HCT116 (cell line): ENCODE measurements at regions not wholly inside any gene's neighbourhood (a gene's known extent, or its start where the extent isn't known, plus 50 kb on each side); places are given as distances from the start of the nearest gene placed in this dataset.

ENCODE experiments used
- ATAC-seq: fragments of 200-7000 bp; cut with Tn5 transposase; 2 replicates; pipeline ENCODE4 v1.9.1; 2020; ENCODE audit warnings: mild to moderate bottlenecking, moderate library complexity
- BruUV-seq: library from RNA; stranded (reverse); fragments of 400-500 nt; replicated peaks from 2 replicates; lab custom pipeline; 2021; lab: Mats Ljungman, UMichigan
- CTCF ChIA-PET: fragments of 300-600 bp; sonication (Branson Sonifier 250); formaldehyde crosslinking; loops from one replicate; lab custom pipeline; 2021; ENCODE audit warnings: antibody characterized with exemption; lab: Charles Lee
- POLR2A ChIA-PET: fragments of 300-600, 350-600 bp; sonication (Branson Sonifier 250); formaldehyde crosslinking; loops from one replicate; lab custom pipeline; 2021; ENCODE audit warnings: antibody characterized with exemption; lab: Charles Lee
- RAD21 ChIA-PET, 2 experiments: fragments of 300-600 bp; sonication (Branson Sonifier 250); formaldehyde crosslinking; loops; one replicate each; lab custom pipeline; 2023; ENCODE audit warnings: low total read pairs in 2 of 2; ENCODE audit not compliant: uncharacterized antibody in 2 of 2, unreplicated experiment in 2 of 2, low non-redundant PET in 1 of 2; lab: Charles Lee
- DNase-seq: peaks from one replicate; pipeline ENCODE4 v3.0.0-alpha.2; 2010; ENCODE audit warnings: low read depth, low spot score
- H2AFZ ChIP-seq: fragments of 200-600 bp; shearing (Covaris generic), sonication (generic); 2 replicates; pipeline ENCODE4 v1.6.1; 2017; ENCODE audit warnings: low read depth, mixed run types, mixed read lengths, antibody characterized with exemption, low read length; ENCODE audit not compliant: poor library complexity, severe bottlenecking
- H3K27ac ChIP-seq: 2 replicates; pipeline ENCODE4 v1.5.1; 2012; ENCODE audit warnings: low read depth, low read length
- H3K27me3 ChIP-seq: fragments of 200-600 bp; sonication (generic); 2 replicates; pipeline ENCODE4 v1.6.1; 2016; ENCODE audit warnings: mixed run types, low read length, mixed read lengths; ENCODE audit not compliant: insufficient read depth
- H3K36me3 ChIP-seq, 2 experiments: fragments of 200-500 bp in 1 of 2; fragments of 200-600 bp in 1 of 2; sonication (Bioruptor generic) in 1 of 2; sonication (generic) in 1 of 2; 2 replicates each; pipeline versions ENCODE4 v1.5.1 to v1.6.1; 2014 to 2016; ENCODE audit warnings: low read length in 2 of 2, inconsistent platforms in 1 of 2, mixed read lengths in 1 of 2, mixed run types in 1 of 2; ENCODE audit not compliant: insufficient read depth in 2 of 2, control insufficient read depth in 1 of 2
- H3K4me1 ChIP-seq, 2 experiments: fragments of 200-600 bp in 1 of 2; sonication (generic) in 1 of 2; 2 replicates each; pipeline versions ENCODE4 v1.5.1 to v1.6.1; 2012 to 2017; ENCODE audit warnings: low read length in 2 of 2, inconsistent platforms in 1 of 2, mild to moderate bottlenecking in 1 of 2, mixed read lengths in 1 of 2, mixed run types in 1 of 2, moderate library complexity in 1 of 2; ENCODE audit not compliant: insufficient read depth in 2 of 2, control insufficient read depth in 1 of 2
- H3K4me2 ChIP-seq: fragments of 200-600 bp; sonication (generic); 2 replicates; pipeline ENCODE4 v1.6.1; 2017; ENCODE audit warnings: mixed run types, low read length, mixed read lengths
- H3K4me3 ChIP-seq, 2 experiments: fragments of 200-600 bp in 1 of 2; sonication (generic) in 1 of 2; replicated peaks in 1 of 2; 2 replicates each; pipeline ENCODE4 v1.5.1; 2011 to 2016; ENCODE audit warnings: low read length in 2 of 2, control low read depth in 1 of 2, low read depth in 1 of 2, mild to moderate bottlenecking in 1 of 2, mixed read lengths in 1 of 2, mixed run types in 1 of 2
- H3K79me2 ChIP-seq: fragments of 200-600 bp; sonication (generic); 2 replicates; pipeline ENCODE4 v1.6.1; 2017; ENCODE audit warnings: mild to moderate bottlenecking, mixed run types, low read length, moderate library complexity, mixed read lengths; ENCODE audit not compliant: insufficient read depth
- H3K9ac ChIP-seq: fragments of 200-600 bp; sonication (generic); 2 replicates; pipeline ENCODE4 v1.6.1; 2016; ENCODE audit warnings: low read length, mixed read lengths
- H3K9me2 ChIP-seq: fragments of 200-600 bp; sonication (generic), shearing (Covaris generic); 2 replicates; pipeline ENCODE4 v1.6.1; 2017; ENCODE audit warnings: mixed run types, mild to moderate bottlenecking, moderate library complexity; ENCODE audit not compliant: insufficient read depth
- H3K9me3 ChIP-seq, 2 experiments: fragments of 200-500 bp in 1 of 2; fragments of 200-600 bp in 1 of 2; sonication (Bioruptor generic) in 1 of 2; sonication (generic) in 1 of 2; 2 replicates each; pipeline ENCODE4 v1.6.1; 2014 to 2017; ENCODE audit warnings: low read length in 2 of 2, mixed read lengths in 2 of 2, inconsistent platforms in 1 of 2, low read depth in 1 of 2, mild to moderate bottlenecking in 1 of 2, mixed run types in 1 of 2, moderate library complexity in 1 of 2; ENCODE audit not compliant: control insufficient read depth in 1 of 2, insufficient read depth in 1 of 2
- H4K20me1 ChIP-seq: fragments of 200-600 bp; sonication (generic), shearing (Covaris generic); 2 replicates; pipeline ENCODE4 v1.6.1; 2017; ENCODE audit warnings: mixed run types, mild to moderate bottlenecking, moderate library complexity; ENCODE audit not compliant: insufficient read depth
- CBX3 ChIP-seq: IDR thresholded peaks from 2 replicates; pipeline ENCODE4 v1.6.1; 2012; ENCODE audit warnings: low read depth
- EGR1 ChIP-seq: IDR thresholded peaks from 2 replicates; pipeline ENCODE4 v1.6.1; 2012; ENCODE audit warnings: low read depth
- EZH2 ChIP-seq: fragments of 200-600 bp; sonication (generic); IDR thresholded peaks from 2 replicates; pipeline ENCODE4 v1.6.1; 2017; ENCODE audit warnings: antibody characterized with exemption, mixed run types
- EZH2phosphoT487 ChIP-seq: fragments of 200-600 bp; IDR thresholded peaks from 2 replicates; pipeline ENCODE4 v1.6.1; 2018; ENCODE audit warnings: antibody characterized with exemption, borderline replicate concordance
- JUND ChIP-seq: IDR thresholded peaks from 2 replicates; pipeline ENCODE4 v1.6.1; 2012
- POLR2A ChIP-seq: IDR thresholded peaks from 2 replicates; pipeline ENCODE4 v1.7.0; 2011; ENCODE audit warnings: borderline replicate concordance; ENCODE audit not compliant: insufficient read depth, insufficient read length; ENCODE audit errors: extremely low read depth
- SIN3A ChIP-seq: IDR thresholded peaks from 2 replicates; pipeline ENCODE4 v1.6.1; 2012; ENCODE audit warnings: low read depth
- SP1 ChIP-seq: IDR thresholded peaks from 2 replicates; pipeline ENCODE4 v1.6.1; 2012; ENCODE audit warnings: low read depth
- SRF ChIP-seq: IDR thresholded peaks from 2 replicates; pipeline ENCODE4 v1.6.1; 2012; ENCODE audit warnings: low read depth
- TCF7L2 ChIP-seq: IDR thresholded peaks from 2 replicates; pipeline ENCODE4 v1.7.0; 2011; ENCODE audit warnings: borderline replicate concordance, inconsistent platforms; ENCODE audit not compliant: insufficient read depth, insufficient read length; ENCODE audit errors: extremely low read depth
- YY1 ChIP-seq: IDR thresholded peaks from 2 replicates; pipeline ENCODE4 v1.6.1; 2011; ENCODE audit warnings: low read length, low read depth, moderate library complexity, mild to moderate bottlenecking; ENCODE audit not compliant: insufficient replicate concordance; ENCODE audit errors: extremely low read depth
- intact Hi-C: fragments of 100-400 bp; cut with micrococcal nuclease; formaldehyde crosslinking; loops from 2 replicates; pipeline ENCODE4 v1.10.0; 2022
- TF ChIP-seq, protein P1 (sequence below): IDR thresholded peaks from 2 replicates; pipeline ENCODE4 v1.6.1; 2012
- TF ChIP-seq, protein P2 (sequence below): IDR thresholded peaks from 2 replicates; pipeline ENCODE4 v1.6.1; 2012
- TF ChIP-seq, protein P3 (sequence below), 3 experiments: fragments of 200-600 bp in 1 of 3; sonication (generic) in 1 of 3; IDR thresholded peaks in 2 of 3; conservative IDR thresholded peaks in 1 of 3; 2 replicates each; pipeline ENCODE4 v1.5.1; 2012 to 2017; ENCODE audit warnings: low read depth in 2 of 3, low read length in 2 of 3, antibody characterized with exemption in 1 of 3, borderline replicate concordance in 1 of 3, control low read depth in 1 of 3, mild to moderate bottlenecking in 1 of 3, mixed read lengths in 1 of 3, mixed run types in 1 of 3, moderate library complexity in 1 of 3; ENCODE audit not compliant: insufficient read depth in 1 of 3

DNA sequence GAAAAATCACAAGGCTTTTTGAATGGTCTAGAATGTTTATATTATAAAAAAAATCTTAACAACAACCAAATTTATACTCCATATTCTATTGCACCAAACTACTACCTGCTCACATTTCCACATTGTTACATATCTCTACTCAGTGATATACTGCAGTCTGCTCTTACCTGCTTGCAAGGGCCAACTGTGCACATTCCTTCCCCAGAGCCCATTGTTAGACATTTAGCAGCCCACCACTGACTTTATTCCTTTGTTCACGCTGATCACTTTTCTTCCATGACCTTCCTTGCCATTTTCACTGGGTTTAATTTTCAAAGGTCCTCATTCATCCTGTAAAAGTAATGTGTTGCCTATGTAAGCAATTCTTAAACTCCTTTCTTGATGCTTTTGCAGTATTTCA is 109.7 kb upstream of the KCNJ3 start:
- ATAC-seq, result no peak
- no peak overlapping the region for H3K27ac ChIP-seq
- POLR2A ChIA-PET, result no interaction called here
- no peaks in the 10 kb centered on the region for H3K9me3 ChIP-seq
- no peak overlapping the region for H3K4me2 ChIP-seq
- H3K4me3 ChIP-seq, result no peak overlapping the region
- H3K9me2 ChIP-seq, result no peaks in the 10 kb centered on the region
- intact Hi-C loops, result no loop called here
- no peaks in the 10 kb centered on the region for H3K4me1 ChIP-seq
- H4K20me1 ChIP-seq, result no peaks in the 10 kb centered on the region
- no TSS peak for BruUV-seq
- DNase-seq, result no peak
- no peaks in the 10 kb centered on the region for H3K36me3 ChIP-seq
- CTCF ChIA-PET, result interaction anchor here (0.7 kb wide), 1 partner anchor 711 kb away, joined by 4 read pairs; no protein-coding TSS in a partner anchor
- TF ChIP-seq SRF (no peak), JUND (no peak), EGR1 (no peak), SP1 (no peak), POLR2A (no peak), CBX3 (no peak), SIN3A (no peak), EZH2phosphoT487 (no peak), YY1 (no peak), TCF7L2 (no peak), EZH2 (no peak)
- TF ChIP-seq, protein P1, sequence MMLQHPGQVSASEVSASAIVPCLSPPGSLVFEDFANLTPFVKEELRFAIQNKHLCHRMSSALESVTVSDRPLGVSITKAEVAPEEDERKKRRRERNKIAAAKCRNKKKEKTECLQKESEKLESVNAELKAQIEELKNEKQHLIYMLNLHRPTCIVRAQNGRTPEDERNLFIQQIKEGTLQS, result no peak
- TF ChIP-seq, protein P2, sequence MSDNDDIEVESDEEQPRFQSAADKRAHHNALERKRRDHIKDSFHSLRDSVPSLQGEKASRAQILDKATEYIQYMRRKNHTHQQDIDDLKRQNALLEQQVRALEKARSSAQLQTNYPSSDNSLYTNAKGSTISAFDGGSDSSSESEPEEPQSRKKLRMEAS, result no peak
- TF ChIP-seq, protein P3, sequence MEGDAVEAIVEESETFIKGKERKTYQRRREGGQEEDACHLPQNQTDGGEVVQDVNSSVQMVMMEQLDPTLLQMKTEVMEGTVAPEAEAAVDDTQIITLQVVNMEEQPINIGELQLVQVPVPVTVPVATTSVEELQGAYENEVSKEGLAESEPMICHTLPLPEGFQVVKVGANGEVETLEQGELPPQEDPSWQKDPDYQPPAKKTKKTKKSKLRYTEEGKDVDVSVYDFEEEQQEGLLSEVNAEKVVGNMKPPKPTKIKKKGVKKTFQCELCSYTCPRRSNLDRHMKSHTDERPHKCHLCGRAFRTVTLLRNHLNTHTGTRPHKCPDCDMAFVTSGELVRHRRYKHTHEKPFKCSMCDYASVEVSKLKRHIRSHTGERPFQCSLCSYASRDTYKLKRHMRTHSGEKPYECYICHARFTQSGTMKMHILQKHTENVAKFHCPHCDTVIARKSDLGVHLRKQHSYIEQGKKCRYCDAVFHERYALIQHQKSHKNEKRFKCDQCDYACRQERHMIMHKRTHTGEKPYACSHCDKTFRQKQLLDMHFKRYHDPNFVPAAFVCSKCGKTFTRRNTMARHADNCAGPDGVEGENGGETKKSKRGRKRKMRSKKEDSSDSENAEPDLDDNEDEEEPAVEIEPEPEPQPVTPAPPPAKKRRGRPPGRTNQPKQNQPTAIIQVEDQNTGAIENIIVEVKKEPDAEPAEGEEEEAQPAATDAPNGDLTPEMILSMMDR (IDR thresholded peaks at IDR 0.05 in 2 of 3, conservative IDR thresholded peaks at IDR 0.05 in 1 of 3; ENCODE audit: borderline replicate concordance in 1 of 3, insufficient read depth in 1 of 3, low read depth in 2 of 3, low read length in 2 of 3), result no peak
- RAD21 ChIA-PET, result no interaction called here
- H3K79me2 ChIP-seq, result no peaks in the 10 kb centered on the region
- H3K9ac ChIP-seq, result no peak overlapping the region
- no peak overlapping the region for H2AFZ ChIP-seq
- no peaks in the 10 kb centered on the region for H3K27me3 ChIP-seq
